ENCODE measurements at regions not wholly inside any gene's neighbourhood (a gene's known extent, or its start where the extent isn't known, plus 50 kb on each side); places are given as distances from the start of the nearest gene placed in this dataset.

DNA sequence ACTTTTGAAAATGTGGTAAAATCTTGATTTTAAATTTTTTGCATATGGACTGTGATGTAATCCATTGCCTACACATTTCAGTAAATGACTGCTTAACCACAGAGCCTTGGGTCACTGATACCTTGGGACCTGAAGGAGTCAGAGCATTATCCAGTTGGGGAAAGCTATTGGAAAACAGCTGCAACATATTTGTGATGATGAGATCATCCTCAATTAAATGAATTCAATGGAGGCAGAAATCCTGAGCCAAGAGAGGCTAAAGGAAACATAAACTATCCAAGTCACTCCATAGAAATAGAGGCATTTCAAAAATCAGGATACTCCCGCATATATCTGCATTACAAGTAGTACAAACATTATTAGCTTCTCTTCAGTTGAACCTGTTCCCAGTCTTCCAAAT lies 99.8 kb upstream of the PRMT6 start:
- TF ChIP-seq, protein P1, sequence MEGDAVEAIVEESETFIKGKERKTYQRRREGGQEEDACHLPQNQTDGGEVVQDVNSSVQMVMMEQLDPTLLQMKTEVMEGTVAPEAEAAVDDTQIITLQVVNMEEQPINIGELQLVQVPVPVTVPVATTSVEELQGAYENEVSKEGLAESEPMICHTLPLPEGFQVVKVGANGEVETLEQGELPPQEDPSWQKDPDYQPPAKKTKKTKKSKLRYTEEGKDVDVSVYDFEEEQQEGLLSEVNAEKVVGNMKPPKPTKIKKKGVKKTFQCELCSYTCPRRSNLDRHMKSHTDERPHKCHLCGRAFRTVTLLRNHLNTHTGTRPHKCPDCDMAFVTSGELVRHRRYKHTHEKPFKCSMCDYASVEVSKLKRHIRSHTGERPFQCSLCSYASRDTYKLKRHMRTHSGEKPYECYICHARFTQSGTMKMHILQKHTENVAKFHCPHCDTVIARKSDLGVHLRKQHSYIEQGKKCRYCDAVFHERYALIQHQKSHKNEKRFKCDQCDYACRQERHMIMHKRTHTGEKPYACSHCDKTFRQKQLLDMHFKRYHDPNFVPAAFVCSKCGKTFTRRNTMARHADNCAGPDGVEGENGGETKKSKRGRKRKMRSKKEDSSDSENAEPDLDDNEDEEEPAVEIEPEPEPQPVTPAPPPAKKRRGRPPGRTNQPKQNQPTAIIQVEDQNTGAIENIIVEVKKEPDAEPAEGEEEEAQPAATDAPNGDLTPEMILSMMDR (conservative IDR thresholded peaks at IDR 0.05; ENCODE audit: low read depth, low read length) = no peak
- TF ChIP-seq EZH2 (IDR thresholded peaks at IDR 0.05; ENCODE audit: borderline replicate concordance, low read depth, low read length, poor library complexity, severe bottlenecking) = no peak

All from A673 (cell line).